Right lobe of liver (tissue), 4 donors: ENCODE measurements at regions not wholly inside any gene's neighbourhood (a gene's known extent, or its start where the extent isn't known, plus 50 kb on each side); places are given as distances from the start of the nearest gene placed in this dataset.

Source experiments
- POLR2A ChIP-seq: fragments of 450-650 bp; IDR thresholded peaks from one replicate; pipeline ENCODE4 v1.6.1; 2017; ENCODE audit warnings: antibody characterized with exemption, mild to moderate bottlenecking
- TF ChIP-seq, protein P1 (sequence below), 4 donors: fragments of 200-600 bp in 3 of 4; fragments of 450-650 bp in 1 of 4; IDR thresholded peaks; one replicate each; pipeline versions ENCODE4 v1.5.1 to v1.8.0; 2016 to 2022; ENCODE audit warnings: antibody characterized with exemption in 4 of 4, mild to moderate bottlenecking in 2 of 4
- donor health status: DM: no; HTN: no; CAD: no.
- donor health status: DM: no; HTN: no; CAD: no.
- donor health status: DM: no; HTN: yes; CAD: no.

DNA sequence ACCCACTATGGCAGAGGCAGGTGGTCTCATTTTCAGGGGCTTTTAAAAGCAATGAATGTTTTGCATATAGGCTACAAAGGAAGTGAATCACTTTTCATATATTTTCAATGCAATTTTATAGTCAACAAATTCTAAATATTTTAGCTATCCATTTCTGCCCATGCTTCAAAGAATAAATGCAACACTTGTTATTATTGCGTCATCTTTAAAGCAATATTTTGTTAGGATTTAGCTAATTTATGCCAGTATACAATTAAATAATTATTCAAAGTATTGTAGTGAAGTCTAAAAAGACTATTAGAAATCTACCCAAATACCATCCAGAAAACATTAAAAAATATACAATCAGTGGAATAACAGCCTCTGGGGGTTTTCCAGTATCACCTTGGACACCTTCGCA lies 509.1 kb upstream of the SPANXN1 start:
- TF ChIP-seq, protein P1, sequence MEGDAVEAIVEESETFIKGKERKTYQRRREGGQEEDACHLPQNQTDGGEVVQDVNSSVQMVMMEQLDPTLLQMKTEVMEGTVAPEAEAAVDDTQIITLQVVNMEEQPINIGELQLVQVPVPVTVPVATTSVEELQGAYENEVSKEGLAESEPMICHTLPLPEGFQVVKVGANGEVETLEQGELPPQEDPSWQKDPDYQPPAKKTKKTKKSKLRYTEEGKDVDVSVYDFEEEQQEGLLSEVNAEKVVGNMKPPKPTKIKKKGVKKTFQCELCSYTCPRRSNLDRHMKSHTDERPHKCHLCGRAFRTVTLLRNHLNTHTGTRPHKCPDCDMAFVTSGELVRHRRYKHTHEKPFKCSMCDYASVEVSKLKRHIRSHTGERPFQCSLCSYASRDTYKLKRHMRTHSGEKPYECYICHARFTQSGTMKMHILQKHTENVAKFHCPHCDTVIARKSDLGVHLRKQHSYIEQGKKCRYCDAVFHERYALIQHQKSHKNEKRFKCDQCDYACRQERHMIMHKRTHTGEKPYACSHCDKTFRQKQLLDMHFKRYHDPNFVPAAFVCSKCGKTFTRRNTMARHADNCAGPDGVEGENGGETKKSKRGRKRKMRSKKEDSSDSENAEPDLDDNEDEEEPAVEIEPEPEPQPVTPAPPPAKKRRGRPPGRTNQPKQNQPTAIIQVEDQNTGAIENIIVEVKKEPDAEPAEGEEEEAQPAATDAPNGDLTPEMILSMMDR (IDR thresholded peaks at IDR 0.05), result no peak
- no peak for TF ChIP-seq POLR2A
